ENCODE measurements at regions not wholly inside any gene's neighbourhood (a gene's known extent, or its start where the extent isn't known, plus 50 kb on each side); places are given as distances from the start of the nearest gene placed in this dataset.

GRCh38 chr13:29905845-29906244, 55.4 kb upstream of the UBL3 start:
- H3K4me3 ChIP-seq (replicated peaks; ENCODE audit: low read depth, low read length): no peak overlapping the region
- DNase-seq (ENCODE audit: extremely low read depth, low read depth): no peak
- TF ChIP-seq CTCF (IDR thresholded peaks at IDR 0.05; ENCODE audit: low read depth, low read length, missing control alignments): no peak

- no peak for DNase-seq (ENCODE audit: extremely low read depth, low read depth)
- no peak overlapping the region for H3K4me3 ChIP-seq (replicated peaks; ENCODE audit: low read depth, low read length)
- no peak for TF ChIP-seq CTCF (IDR thresholded peaks at IDR 0.05; ENCODE audit: low read depth, low read length, missing control alignments)
Observed at GRCh38 chr13:29903996-29904395, 53.6 kb upstream of the UBL3 start.

- H3K4me3 ChIP-seq (replicated peaks; ENCODE audit: low read depth, low read length): no peak overlapping the region
- TF ChIP-seq CTCF (IDR thresholded peaks at IDR 0.05; ENCODE audit: low read depth, low read length, missing control alignments): no peak
- DNase-seq (ENCODE audit: extremely low read depth, low read depth): no peak
Observed at GRCh38 chr13:29903543-29903942, 53.1 kb upstream of the UBL3 start.

- no peak for DNase-seq (ENCODE audit: extremely low read depth, low read depth)
- TF ChIP-seq CTCF (IDR thresholded peaks at IDR 0.05; ENCODE audit: low read depth, low read length, missing control alignments): no peak
- no peak overlapping the region; the same call in 1 of the 2 replicates for H3K4me3 ChIP-seq (replicated peaks; ENCODE audit: low read depth, low read length)
Observed at GRCh38 chr13:29902632-29903305, 52.4 kb upstream of the UBL3 start.

GRCh38 chr13:29901710-29902631, 51.6 kb upstream of the UBL3 start:
- H3K4me3 ChIP-seq (replicated peaks; ENCODE audit: low read depth, low read length): no peak overlapping the region; the same call in 1 of the 2 replicates
- no peak for TF ChIP-seq CTCF (IDR thresholded peaks at IDR 0.05; ENCODE audit: low read depth, low read length, missing control alignments)
- peak; percentile 84 for DNase-seq (ENCODE audit: extremely low read depth, low read depth)

Data from HFF-Myc (cell line).